Thoracic aorta (tissue), 2 donors: ENCODE measurements at regions not wholly inside any gene's neighbourhood (a gene's known extent, or its start where the extent isn't known, plus 50 kb on each side); places are given as distances from the start of the nearest gene placed in this dataset.

Source experiments
- ATAC-seq: fragments of 150-250 bp; one replicate; pipeline ENCODE4 v1.8.0; 2017; ENCODE audit warnings: low read depth; ENCODE audit not compliant: insufficient number of reproducible peaks, low FRiP score
- DNase-seq: peaks from one replicate; pipeline ENCODE4 v3.0.0-alpha.2; 2020; ENCODE audit warnings: low spot score
- H3K27ac ChIP-seq, 2 donors: fragments of 200-600 bp; sonication (generic); 1 replicate in 1 of 2; 2 replicates in 1 of 2; pipeline ENCODE4 v1.5.1; 2016; ENCODE audit warnings: mild to moderate bottlenecking in 2 of 2, moderate library complexity in 2 of 2
- H3K27me3 ChIP-seq: fragments of 200-600 bp; sonication (generic); replicated peaks from 2 replicates; pipeline ENCODE4 v1.6.0; 2016; ENCODE audit warnings: mild to moderate bottlenecking; ENCODE audit not compliant: insufficient read depth
- H3K36me3 ChIP-seq: fragments of 200-600 bp; sonication (generic); one replicate; pipeline ENCODE4 v1.5.1; 2016
- H3K4me1 ChIP-seq, 2 donors: fragments of 200-600 bp; sonication (generic); 1 replicate in 1 of 2; 2 replicates in 1 of 2; pipeline versions ENCODE4 v1.5.1 to v1.6.0; 2016; ENCODE audit warnings: low read depth in 2 of 2, mild to moderate bottlenecking in 1 of 2; ENCODE audit not compliant: control insufficient read depth in 1 of 2
- H3K4me3 ChIP-seq: fragments of 200-600 bp; sonication (generic); 2 replicates; pipeline ENCODE4 v1.5.1; 2016; ENCODE audit warnings: mild to moderate bottlenecking
- H3K9me3 ChIP-seq: fragments of 200-600 bp; sonication (generic); 2 replicates; pipeline ENCODE4 v1.5.1; 2016
- TF ChIP-seq, protein P1 (sequence below): fragments of 200-600 bp; sonication (generic); IDR thresholded peaks from one replicate; pipeline ENCODE4 v1.5.1; 2019; ENCODE audit warnings: antibody characterized with exemption

DNA sequence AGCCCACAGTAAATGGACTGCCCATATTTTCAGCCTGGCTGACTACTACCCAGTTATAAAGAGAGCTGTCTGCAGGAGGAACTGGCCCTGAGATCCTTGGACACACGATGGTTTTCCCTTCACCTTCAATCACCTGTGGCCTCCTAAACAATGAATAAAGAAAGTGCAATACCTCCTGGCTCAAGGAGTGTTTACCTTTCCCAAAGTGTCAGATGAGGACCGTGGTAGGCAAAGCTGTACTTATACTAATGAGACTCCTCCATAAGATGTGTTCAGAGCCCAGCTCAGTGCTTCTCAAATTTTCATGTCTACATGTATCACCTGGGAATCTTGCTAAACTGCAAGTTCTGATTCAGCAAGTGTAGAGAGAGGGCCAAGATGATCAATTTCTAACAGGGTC is 284.5 kb upstream of the VLDLR start:
- Histone ChIP-seq H3K27me3 (no peaks in the 10 kb centered on the region), H3K9me3 (no peaks in the 10 kb centered on the region), H3K4me3 (no peak overlapping the region), H3K36me3 (no peaks in the 10 kb centered on the region), H3K4me1 (no peaks in the 10 kb centered on the region), H3K27ac (no peak overlapping the region)
- TF ChIP-seq, protein P1, sequence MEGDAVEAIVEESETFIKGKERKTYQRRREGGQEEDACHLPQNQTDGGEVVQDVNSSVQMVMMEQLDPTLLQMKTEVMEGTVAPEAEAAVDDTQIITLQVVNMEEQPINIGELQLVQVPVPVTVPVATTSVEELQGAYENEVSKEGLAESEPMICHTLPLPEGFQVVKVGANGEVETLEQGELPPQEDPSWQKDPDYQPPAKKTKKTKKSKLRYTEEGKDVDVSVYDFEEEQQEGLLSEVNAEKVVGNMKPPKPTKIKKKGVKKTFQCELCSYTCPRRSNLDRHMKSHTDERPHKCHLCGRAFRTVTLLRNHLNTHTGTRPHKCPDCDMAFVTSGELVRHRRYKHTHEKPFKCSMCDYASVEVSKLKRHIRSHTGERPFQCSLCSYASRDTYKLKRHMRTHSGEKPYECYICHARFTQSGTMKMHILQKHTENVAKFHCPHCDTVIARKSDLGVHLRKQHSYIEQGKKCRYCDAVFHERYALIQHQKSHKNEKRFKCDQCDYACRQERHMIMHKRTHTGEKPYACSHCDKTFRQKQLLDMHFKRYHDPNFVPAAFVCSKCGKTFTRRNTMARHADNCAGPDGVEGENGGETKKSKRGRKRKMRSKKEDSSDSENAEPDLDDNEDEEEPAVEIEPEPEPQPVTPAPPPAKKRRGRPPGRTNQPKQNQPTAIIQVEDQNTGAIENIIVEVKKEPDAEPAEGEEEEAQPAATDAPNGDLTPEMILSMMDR: no peak
- DNase-seq (no peak), ATAC-seq (no peak)

DNA sequence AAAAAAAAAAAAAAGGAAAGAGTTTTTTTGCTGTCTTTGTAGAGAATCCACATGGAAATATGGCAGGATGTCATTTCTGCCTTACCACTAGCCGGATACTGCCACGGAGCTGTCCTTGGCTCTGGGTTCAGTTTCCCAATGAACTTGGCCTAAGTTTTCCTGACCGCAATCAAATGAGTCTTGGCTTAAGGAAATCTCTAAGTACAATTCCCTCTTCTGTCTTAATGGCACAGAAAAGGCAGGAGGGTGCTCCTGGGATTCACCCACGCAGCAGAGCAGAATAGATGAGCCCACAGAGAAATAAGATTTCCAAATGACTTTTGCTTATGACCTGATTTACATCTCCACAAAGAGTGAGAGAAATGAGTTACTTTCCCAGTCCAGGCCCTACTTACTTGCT is 284.0 kb upstream of the VLDLR start:
- H3K27me3 ChIP-seq: no peaks in the 10 kb centered on the region
- no peaks in the 10 kb centered on the region for H3K4me1 ChIP-seq
- H3K27ac ChIP-seq: no peak overlapping the region
- ATAC-seq (no peak), DNase-seq (no peak)
- H3K36me3 ChIP-seq: no peaks in the 10 kb centered on the region
- TF ChIP-seq, protein P1: no peak
- no peak overlapping the region for H3K4me3 ChIP-seq
- H3K9me3 ChIP-seq: no peaks in the 10 kb centered on the region

DNA sequence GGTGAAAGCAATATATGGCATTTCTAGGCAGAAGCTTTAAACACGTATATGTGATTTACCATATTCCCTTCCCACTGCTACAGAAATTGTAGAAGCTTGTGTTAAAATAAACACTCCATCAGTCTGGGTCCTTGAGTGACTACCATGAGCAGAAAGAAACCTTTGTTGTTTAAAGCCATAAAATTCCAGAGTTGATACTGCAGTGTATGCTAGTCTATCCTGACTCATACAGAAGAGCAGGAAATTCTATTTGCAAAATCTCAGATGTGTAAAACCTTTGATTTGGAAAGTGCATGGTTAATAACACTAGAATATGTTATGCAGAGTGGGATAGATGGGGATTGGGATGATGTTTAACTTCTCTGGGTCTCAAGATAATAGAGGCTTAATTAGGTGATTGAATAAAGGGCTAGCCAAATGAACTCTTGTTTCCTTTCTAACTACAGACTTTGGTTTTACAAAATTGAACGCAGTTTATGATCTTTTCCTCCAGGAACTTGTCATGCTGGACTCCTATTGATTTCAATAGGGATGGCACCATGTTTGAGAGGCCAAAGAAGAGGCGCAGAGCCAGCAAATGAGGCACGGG is 282.7 kb upstream of the VLDLR start:
- ATAC-seq (no peak), DNase-seq (no peak)
- TF ChIP-seq, protein P1: no peak
- Histone ChIP-seq H3K36me3 (no peaks in the 10 kb centered on the region), H3K4me1 (no peaks in the 10 kb centered on the region), H3K27ac (no peak overlapping the region), H3K9me3 (no peaks in the 10 kb centered on the region), H3K27me3 (no peaks in the 10 kb centered on the region), H3K4me3 (no peak overlapping the region)

DNA sequence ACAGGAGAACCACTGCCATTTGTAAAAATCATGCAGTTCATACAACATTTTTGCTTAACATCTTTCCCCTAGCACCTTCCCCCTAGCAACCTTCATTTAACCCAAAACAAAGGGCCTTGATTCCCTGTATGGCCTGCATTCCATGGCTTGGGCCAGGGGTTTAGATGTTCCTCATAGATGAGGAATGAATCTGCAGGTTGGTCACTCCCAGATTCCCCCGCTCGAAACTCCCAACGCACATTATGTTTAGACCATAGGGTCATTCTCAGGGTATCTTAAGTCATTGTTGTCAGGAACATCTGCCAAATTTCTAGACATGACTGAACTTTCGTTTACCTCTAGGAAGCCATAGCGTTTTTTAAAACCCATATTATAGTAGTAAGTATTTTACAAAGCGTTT is 282.2 kb upstream of the VLDLR start:
- no peak overlapping the region for H3K27ac ChIP-seq
- no peaks in the 10 kb centered on the region for H3K4me1 ChIP-seq
- TF ChIP-seq, protein P1: no peak
- no peaks in the 10 kb centered on the region for H3K27me3 ChIP-seq
- no peaks in the 10 kb centered on the region for H3K9me3 ChIP-seq
- no peak for DNase-seq
- no peak for ATAC-seq
- no peaks in the 10 kb centered on the region for H3K36me3 ChIP-seq
- no peak overlapping the region for H3K4me3 ChIP-seq

DNA sequence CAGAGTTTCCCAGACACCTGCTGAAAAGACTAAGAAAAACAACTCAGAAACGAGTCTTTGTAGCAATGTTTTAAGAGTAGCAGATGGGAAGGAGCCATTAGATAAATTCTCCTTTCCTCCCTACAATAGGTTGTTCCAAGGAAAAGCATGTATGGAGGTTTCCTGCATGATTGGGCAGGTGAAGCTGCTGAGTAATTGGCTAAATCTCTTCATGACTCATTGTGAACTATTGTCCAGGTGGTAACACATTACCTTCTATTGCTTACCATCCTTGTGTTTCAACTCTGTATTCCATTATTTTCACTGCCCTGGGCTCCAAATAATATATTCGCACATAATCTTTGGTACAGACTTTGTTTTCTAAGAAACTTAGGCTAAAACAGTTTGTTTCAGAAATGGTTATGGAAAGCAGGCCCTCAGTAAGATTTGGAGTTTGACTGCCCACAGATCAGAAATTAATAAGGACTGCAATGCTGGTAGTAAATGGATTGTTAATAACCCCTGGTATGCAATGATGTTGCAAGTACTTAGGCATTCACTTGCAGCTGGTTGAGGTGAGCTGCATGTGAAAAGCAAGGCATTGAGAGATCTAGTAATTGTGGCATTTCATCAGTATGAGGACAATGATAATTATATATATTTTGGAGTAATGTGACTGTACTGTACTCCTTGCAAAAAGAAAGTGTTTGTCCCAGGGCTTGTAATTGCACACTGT is 281.4 kb upstream of the VLDLR start:
- H3K27me3 ChIP-seq: no peaks in the 10 kb centered on the region
- no peaks in the 10 kb centered on the region for H3K9me3 ChIP-seq
- no peaks in the 10 kb centered on the region for H3K36me3 ChIP-seq
- TF ChIP-seq, protein P1: no peak
- no peaks in the 10 kb centered on the region for H3K4me1 ChIP-seq
- H3K4me3 ChIP-seq: no peak overlapping the region
- ATAC-seq: no peak
- DNase-seq: no peak
- H3K27ac ChIP-seq: no peak overlapping the region
